ENCODE measurements at regions not wholly inside any gene's neighbourhood (a gene's known extent, or its start where the extent isn't known, plus 50 kb on each side); places are given as distances from the start of the nearest gene placed in this dataset.

GRCh38 chr4:141569141-141569540 is 67.2 kb upstream of the IL15 start:
- ChIA-PET POLR2A (no interaction called here), CTCF (ENCODE audit: low intra/inter-chr PET ratio) (no interaction called here)
- DNase-seq (ENCODE audit: extremely low read depth in 1 of 4, low spot score in 3 of 4): no peak
- Histone ChIP-seq H3K9me3 (replicated peaks; ENCODE audit: control insufficient read depth, insufficient read depth, low read depth, low read length) (no peaks in the 10 kb centered on the region; the same call in 1 of the 2 replicates), H3K4me2 (ENCODE audit: insufficient read depth, low read length) (no peak overlapping the region), H3K79me2 (ENCODE audit: control insufficient read depth, insufficient read depth, low read length) (no peaks in the 10 kb centered on the region), H3K9ac (ENCODE audit: insufficient read depth in 1 of 2, low read depth in 2 of 2, low read length in 2 of 2) (no peak overlapping the region), H3K4me1 (replicated peaks in 1 of 2; ENCODE audit: control insufficient read depth in 2 of 2, insufficient read depth in 2 of 2, low read length in 2 of 2) (no peaks in the 10 kb centered on the region), H2AFZ (ENCODE audit: low read depth, low read length) (no peak overlapping the region), H3K36me3 (ENCODE audit: control insufficient read depth, insufficient read depth, low read length) (no peaks in the 10 kb centered on the region), H4K20me1 (replicated peaks; ENCODE audit: control insufficient read depth, insufficient read depth, low read length) (no peaks in the 10 kb centered on the region), H3K27me3 (ENCODE audit: control insufficient read depth in 2 of 2, insufficient read depth in 2 of 2, low read length in 2 of 2) (no peaks in the 10 kb centered on the region), H3K27ac (ENCODE audit: extremely low read depth, low read depth, low read length) (no peak overlapping the region), H3K9me1 (ENCODE audit: control insufficient read depth, insufficient read depth, low read length) (no peaks in the 10 kb centered on the region), H3K4me3 (no peak overlapping the region)
- intact Hi-C loops (cut with micrococcal nuclease) (no loop called here), in situ Hi-C loops (cut with MboI) (no loop called here)
- no peak for FAIRE-seq
- 3% methylated on average over 2 of the region's 2 CpGs for WGBS (ENCODE audit: insufficient coverage, low coverage, missing lambda C conversion rate)
- TF ChIP-seq CHD4 (IDR thresholded peaks at IDR 0.05; ENCODE audit: insufficient read depth, insufficient replicate concordance, low read depth, low read length, poor library complexity, severe bottlenecking): no peak
- no peak for TF ChIP-seq PRPF4 (IDR thresholded peaks at IDR 0.05; ENCODE audit: insufficient read depth, low read depth, low read length, poor library complexity, severe bottlenecking)
- TF ChIP-seq POLR3A (IDR thresholded peaks at IDR 0.05; ENCODE audit: borderline replicate concordance, extremely low read depth, insufficient read depth, insufficient read length): no peak
- no peak for TF ChIP-seq E2F5 (CRISPR knock-in tag; IDR thresholded peaks at IDR 0.05)
- no peak for TF ChIP-seq ZBTB8A (IDR thresholded peaks at IDR 0.05; ENCODE audit: partially characterized antibody)
- TF ChIP-seq JUNB (CRISPR knock-in tag; conservative IDR thresholded peaks at IDR 0.05): no peak
- TF ChIP-seq ZZZ3 (IDR thresholded peaks at IDR 0.05): no peak
- no peak for TF ChIP-seq E2F3 (CRISPR knock-in tag; IDR thresholded peaks at IDR 0.05)
- TF ChIP-seq KDM1A (IDR thresholded peaks at IDR 0.05): no peak
- TF ChIP-seq FOXJ2 (tag; IDR thresholded peaks at IDR 0.05): no peak
- TF ChIP-seq NR2C2 (CRISPR knock-in tag; IDR thresholded peaks at IDR 0.05): no peak
- TF ChIP-seq NR2C2 (tag; IDR thresholded peaks at IDR 0.05): no peak
- TF ChIP-seq HDAC3 (IDR thresholded peaks at IDR 0.05; ENCODE audit: borderline replicate concordance, partially characterized antibody): no peak
- no peak for ATAC-seq
- no TSS peak for BruUV-seq (replicated peaks)
